Esophagus (tissue), 2 donors: ENCODE measurements at regions not wholly inside any gene's neighbourhood (a gene's known extent, or its start where the extent isn't known, plus 50 kb on each side); places are given as distances from the start of the nearest gene placed in this dataset.
A peak's percentile ranks its signal among the peaks of the same experiment; 100 is the strongest.

ENCODE experiments used
- H3K27ac ChIP-seq, 2 donors: one replicate each; pipeline ENCODE4 v1.5.1; 2013; ENCODE audit warnings: low read depth in 2 of 2, mild to moderate bottlenecking in 2 of 2, inconsistent platforms in 1 of 2, low read length in 1 of 2, moderate library complexity in 1 of 2
- H3K27me3 ChIP-seq, 2 donors: one replicate each; pipeline ENCODE4 v1.6.1; 2013; ENCODE audit warnings: low read length in 2 of 2, control low read depth in 1 of 2, mild to moderate bottlenecking in 1 of 2; ENCODE audit not compliant: insufficient read depth in 2 of 2, control insufficient read depth in 1 of 2
- H3K36me3 ChIP-seq, 2 donors: one replicate each; pipeline ENCODE4 v1.6.1; 2013; ENCODE audit warnings: low read length in 1 of 2; ENCODE audit not compliant: control insufficient read depth in 2 of 2, insufficient read depth in 2 of 2
- H3K4me1 ChIP-seq, 2 donors: one replicate each; pipeline ENCODE4 v1.6.1; 2013; ENCODE audit warnings: low read length in 1 of 2; ENCODE audit not compliant: control insufficient read depth in 2 of 2, insufficient read depth in 2 of 2
- H3K4me3 ChIP-seq, 2 donors: one replicate each; pipeline ENCODE4 v1.5.1; 2013; ENCODE audit warnings: low read length in 2 of 2, mild to moderate bottlenecking in 2 of 2, low read depth in 1 of 2, moderate library complexity in 1 of 2
- H3K9me3 ChIP-seq, 2 donors: one replicate each; pipeline ENCODE4 v1.6.1; 2013; ENCODE audit warnings: mild to moderate bottlenecking in 2 of 2, low read depth in 1 of 2, low read length in 1 of 2, moderate library complexity in 1 of 2; ENCODE audit not compliant: control insufficient read depth in 2 of 2, insufficient read depth in 1 of 2
- WGBS, 2 donors: extraction: QIAGEN DNeasy Blood & Tissue Kit; methylation state at CpG; one replicate each; pipeline ENCODE4 v1.1.7; 2013; 5-methylcytosine and 5-hydroxymethylcytosine counted together
- donor health status: healthy with polysubstance abuse.
- donor health status: Bipolar disorder and iron deficiency.

DNA sequence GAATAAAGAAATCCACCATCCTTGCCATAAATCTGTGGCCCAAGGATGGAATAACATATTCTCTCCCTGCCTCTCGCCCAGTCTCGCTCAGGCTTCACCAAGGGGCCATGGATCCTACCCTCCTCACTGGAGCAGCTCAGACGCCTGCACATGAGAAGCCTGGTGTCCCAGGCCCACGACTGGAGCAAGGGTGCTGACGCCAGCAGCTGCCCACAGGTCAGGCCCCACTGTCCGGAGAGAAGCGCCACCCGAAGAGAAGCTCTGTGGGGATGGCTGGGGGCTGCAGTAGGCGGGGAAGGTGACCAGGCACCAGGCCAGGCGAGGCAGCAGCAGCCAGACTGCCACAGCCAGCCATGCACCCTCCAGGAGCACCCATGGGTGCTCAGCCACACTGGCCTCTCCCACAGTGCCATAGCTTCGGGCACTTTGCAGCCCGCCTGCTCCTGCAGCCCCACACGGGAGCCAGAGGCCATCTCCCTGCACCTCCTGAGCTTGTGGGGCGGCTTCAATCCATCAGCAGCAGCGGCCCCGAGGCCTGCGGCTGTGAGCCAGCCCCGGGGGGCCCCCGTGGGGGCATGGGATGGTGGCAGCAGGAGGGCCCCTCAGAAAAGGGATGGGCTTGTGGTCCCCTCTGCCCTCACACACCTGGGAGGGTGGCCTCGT is 286.2 kb upstream of the SGK1 start:
- no peaks in the 10 kb centered on the region for H3K36me3 ChIP-seq
- H3K27me3 ChIP-seq = no peaks in the 10 kb centered on the region
- no peaks in the 10 kb centered on the region for H3K9me3 ChIP-seq
- 87 to 88% methylated on average over 20 of the region's 20 CpGs for WGBS, 2 donors
- peaks cover 0 to 3% of the 10 kb centered on the region in 2 donors for H3K4me1 ChIP-seq
- no peak overlapping the region for H3K4me3 ChIP-seq
- no peak overlapping the region for H3K27ac ChIP-seq

DNA sequence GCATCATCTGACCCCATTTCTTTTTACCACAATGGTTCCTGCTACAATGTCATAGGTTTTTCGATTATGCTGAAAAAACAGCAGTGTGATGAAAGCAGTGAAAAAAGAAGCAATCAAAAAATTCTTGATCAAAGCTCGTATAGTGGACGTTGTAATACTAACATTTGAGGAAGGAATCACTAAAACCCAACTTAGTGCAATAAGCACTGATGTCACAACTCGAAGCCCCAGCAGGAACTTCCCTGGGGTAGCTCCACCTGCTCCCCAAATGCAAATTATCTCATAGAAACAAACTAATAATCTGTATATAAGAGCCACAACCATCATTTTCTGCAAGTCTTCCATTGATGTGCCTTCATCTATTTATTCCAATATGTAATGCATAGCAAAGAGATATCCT is 285.6 kb upstream of the SGK1 start:
- Histone ChIP-seq H3K27me3 (no peaks in the 10 kb centered on the region), H3K4me1 (peaks cover 0 to 3% of the 10 kb centered on the region in 2 donors), H3K36me3 (no peaks in the 10 kb centered on the region), H3K4me3 (no peak overlapping the region), H3K27ac (no peak overlapping the region), H3K9me3 (no peaks in the 10 kb centered on the region)
- 89 to 91% methylated on average over 4 of the region's 4 CpGs for WGBS, 2 donors

DNA sequence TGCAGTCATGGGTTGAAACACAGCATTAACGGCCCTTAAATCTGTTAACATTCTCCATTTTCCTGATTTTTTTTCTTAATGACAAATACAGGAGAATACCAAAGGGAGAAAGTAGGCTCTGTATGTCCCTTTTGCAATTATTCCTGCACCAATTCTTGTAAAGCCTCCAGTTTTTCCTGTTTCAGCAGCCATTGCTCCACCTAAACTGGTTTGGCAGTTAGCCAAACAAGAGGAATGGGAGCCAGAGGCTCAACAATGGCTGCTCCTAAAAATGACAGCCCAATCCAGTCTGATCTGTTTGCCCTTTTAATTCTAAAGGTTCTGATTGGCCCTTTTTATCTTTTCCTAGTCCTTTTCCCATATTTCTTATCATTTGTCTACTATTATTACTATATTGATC is 284.2 kb upstream of the SGK1 start:
- peaks cover 0 to 3% of the 10 kb centered on the region in 2 donors for H3K4me1 ChIP-seq
- WGBS, 2 donors = 48 to 67% methylated on average over 1 of the region's 1 CpG
- H3K27ac ChIP-seq = no peak overlapping the region
- no peaks in the 10 kb centered on the region for H3K27me3 ChIP-seq
- no peaks in the 10 kb centered on the region for H3K36me3 ChIP-seq
- no peaks in the 10 kb centered on the region for H3K9me3 ChIP-seq
- H3K4me3 ChIP-seq = no peak overlapping the region

DNA sequence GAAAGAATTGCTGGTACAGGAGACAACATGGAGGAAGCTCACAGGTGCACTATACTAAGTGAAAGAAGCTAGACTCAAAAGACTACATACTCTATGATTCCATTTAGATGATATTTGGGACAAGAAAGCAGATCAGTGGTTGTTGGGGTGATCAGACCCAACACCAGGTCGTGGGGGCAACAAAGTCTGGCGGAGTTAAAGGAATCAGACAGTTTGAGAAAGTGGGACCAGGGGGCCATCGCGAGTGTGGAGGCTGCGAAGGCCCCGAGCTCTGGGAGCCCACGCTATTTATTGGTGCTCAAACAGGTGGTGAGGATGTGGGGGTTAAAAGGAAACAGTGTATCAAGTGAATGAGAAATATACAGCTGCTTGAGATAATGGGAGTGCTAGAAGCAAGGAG is 282.8 kb upstream of the SGK1 start:
- Histone ChIP-seq H3K27me3 (no peaks in the 10 kb centered on the region), H3K36me3 (no peaks in the 10 kb centered on the region), H3K4me3 (no peak overlapping the region), H3K4me1 (peaks cover 0 to 3% of the 10 kb centered on the region in 2 donors), H3K9me3 (no peaks in the 10 kb centered on the region), H3K27ac (no peak overlapping the region)
- 84 to 91% methylated on average over 7 of the region's 7 CpGs for WGBS, 2 donors

DNA sequence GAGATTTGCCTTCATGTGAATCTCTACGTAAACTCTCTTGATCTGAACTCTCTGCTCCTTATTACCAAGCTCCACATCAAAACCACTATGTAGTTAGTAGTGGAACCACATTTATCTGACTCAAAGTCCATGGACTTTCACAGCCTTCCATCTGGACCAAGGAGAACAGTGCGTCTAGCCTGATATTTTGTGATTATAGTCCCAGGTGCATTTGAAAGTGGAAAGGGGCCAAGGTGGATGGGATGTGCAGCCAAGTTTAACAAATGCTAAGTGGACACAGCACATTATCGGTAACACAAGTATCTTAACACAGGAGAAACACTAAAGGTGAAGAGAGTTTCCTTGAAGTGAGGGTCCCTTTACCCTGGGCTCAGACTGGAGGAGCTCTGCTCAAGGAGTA is 281.2 kb upstream of the SGK1 start:
- Histone ChIP-seq H3K9me3 (no peaks in the 10 kb centered on the region), H3K4me3 (no peak overlapping the region), H3K36me3 (no peaks in the 10 kb centered on the region), H3K4me1 (peaks cover 0 to 3% of the 10 kb centered on the region in 2 donors), H3K27ac (no peak overlapping the region), H3K27me3 (no peaks in the 10 kb centered on the region)
- whole genome bisulfite sequencing, 2 donors = 76 to 94% methylated on average over 3 of the region's 3 CpGs

DNA sequence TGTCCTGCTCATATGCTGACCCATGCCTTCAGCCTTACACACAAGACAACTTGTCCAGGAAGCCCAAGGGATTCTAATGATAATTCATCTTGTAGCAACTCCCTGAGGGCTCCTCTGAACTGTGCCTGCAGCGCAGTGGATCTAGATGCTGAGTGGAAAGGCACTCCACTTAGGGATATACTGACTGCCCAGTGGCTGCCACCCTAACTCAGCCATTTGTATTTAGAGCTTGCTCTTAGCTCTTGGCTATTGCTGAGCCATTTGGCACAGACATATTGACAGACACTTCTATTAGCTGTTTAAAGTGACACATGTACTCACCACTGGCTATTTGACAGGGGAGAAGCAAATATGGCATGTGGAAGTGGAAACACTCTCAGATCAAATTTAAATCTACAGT is 278.3 kb upstream of the SGK1 start:
- no peak overlapping the region for H3K4me3 ChIP-seq
- H3K36me3 ChIP-seq = no peaks in the 10 kb centered on the region
- 93 to 95% methylated on average over 1 of the region's 1 CpG for WGBS, 2 donors
- H3K27ac ChIP-seq = no peak overlapping the region
- peaks cover 2 to 3% of the 10 kb centered on the region in 2 donors for H3K4me1 ChIP-seq
- no peaks in the 10 kb centered on the region for H3K9me3 ChIP-seq
- no peaks in the 10 kb centered on the region for H3K27me3 ChIP-seq

DNA sequence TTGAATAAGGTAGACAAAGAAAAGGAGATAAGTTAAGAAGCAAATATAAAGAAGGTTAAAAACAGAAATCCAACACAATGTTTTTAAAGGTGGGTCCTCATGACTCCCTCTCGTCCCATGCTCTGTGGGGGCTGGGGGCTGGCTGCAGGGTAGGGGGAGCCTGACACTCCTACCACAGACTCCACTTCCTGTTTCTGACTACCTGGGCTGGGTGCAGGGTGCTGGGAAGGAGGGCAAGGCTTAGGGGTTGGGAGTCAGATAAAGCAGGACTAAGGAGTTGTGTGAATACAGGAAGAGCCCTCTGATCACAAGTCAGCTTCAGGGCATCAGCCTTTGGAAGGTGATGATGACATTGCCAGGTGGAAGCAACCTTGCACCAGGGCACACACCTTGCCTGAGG is 277.0 kb upstream of the SGK1 start:
- Histone ChIP-seq H3K4me1 (peaks cover 2 to 3% of the 10 kb centered on the region in 2 donors), H3K27ac (no peak overlapping the region), H3K27me3 (no peaks in the 10 kb centered on the region)

DNA sequence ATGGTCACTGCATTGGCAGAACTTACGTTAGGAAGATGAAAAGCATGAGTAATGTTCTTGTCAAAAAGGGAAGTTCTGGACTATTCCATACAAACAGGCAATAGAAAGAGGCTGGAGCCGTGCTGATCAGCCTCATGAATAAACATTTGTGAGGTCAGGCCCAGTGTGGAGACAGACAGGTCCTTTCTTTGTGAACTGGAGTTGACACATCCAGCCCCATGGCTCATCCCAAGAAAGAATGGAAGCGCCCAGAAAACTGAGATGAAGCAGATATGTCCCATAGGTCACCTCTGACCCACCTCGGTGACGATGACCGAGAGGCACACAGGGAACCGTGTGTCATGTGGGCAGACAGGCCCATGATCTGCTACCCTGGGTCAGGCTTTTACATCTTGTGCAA is 276.0 kb upstream of the SGK1 start:
- Histone ChIP-seq H3K4me1 (peaks cover 2 to 3% of the 10 kb centered on the region in 2 donors), H3K36me3 (no peaks in the 10 kb centered on the region), H3K27me3 (no peaks in the 10 kb centered on the region), H3K9me3 (no peaks in the 10 kb centered on the region), H3K27ac (peak overlapping the region in 1 of 2 donors; percentile 33), H3K4me3 (no peak overlapping the region)
- 72 to 73% methylated on average over 7 of the region's 7 CpGs for whole genome bisulfite sequencing, 2 donors

More for the DNA sequence above, 277.0 kb upstream of the SGK1 start:
- H3K4me3 ChIP-seq = no peak overlapping the region
- no peaks in the 10 kb centered on the region for H3K9me3 ChIP-seq
- H3K36me3 ChIP-seq = no peaks in the 10 kb centered on the region
- 90 to 100% methylated on average over 1 of the region's 1 CpG for WGBS, 2 donors

DNA sequence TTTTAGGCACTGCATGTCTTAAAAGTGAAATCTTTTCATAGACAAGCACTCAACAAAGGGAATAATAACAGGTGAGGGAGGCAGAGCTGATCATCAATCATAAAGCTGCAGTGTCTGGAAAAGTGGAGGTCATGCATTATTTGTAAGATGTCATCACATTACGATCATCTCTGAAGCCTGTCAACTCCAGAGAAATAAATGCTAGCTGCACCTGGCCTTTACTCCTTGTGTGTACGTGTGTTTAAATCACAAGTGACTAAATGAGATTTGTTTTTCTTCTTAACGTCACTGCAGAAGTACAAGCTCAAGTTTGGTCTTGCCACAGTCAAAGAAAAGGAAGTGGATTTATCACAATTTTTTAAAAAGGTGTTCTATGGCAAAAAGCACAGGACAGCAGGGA is 275.5 kb upstream of the SGK1 start:
- no peak overlapping the region for H3K4me3 ChIP-seq
- WGBS, 2 donors = 48 to 53% methylated on average over 3 of the region's 3 CpGs
- peak overlapping the region in 1 of 2 donors; percentile 33 for H3K27ac ChIP-seq
- H3K9me3 ChIP-seq = no peaks in the 10 kb centered on the region
- peaks cover 2 to 3% of the 10 kb centered on the region in 2 donors for H3K4me1 ChIP-seq
- no peaks in the 10 kb centered on the region for H3K27me3 ChIP-seq
- H3K36me3 ChIP-seq = no peaks in the 10 kb centered on the region

DNA sequence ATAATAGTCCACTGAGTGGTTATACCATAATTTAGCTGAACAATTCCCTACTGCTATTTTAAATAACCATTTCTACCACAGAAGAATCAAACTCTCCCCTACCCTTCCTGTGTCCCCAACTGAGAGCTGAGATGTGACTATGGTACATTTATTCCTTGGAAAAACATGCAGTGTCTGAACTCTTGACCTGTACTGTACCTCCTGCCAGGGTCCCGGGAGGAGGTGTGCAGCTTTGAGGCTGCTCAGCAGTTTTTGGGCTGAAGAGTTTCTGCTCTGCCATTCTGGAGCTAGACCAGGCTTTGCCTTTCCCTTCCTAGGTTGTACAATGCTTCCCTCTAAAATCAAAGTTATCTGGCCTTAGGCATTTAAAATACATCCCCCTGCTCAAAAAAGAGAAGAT is 275.1 kb upstream of the SGK1 start:
- Histone ChIP-seq H3K36me3 (no peaks in the 10 kb centered on the region), H3K9me3 (no peaks in the 10 kb centered on the region), H3K27ac (peak overlapping the region in 1 of 2 donors; percentile 49), H3K27me3 (no peaks in the 10 kb centered on the region), H3K4me1 (peaks cover 2 to 3% of the 10 kb centered on the region in 2 donors), H3K4me3 (no peak overlapping the region)
- WGBS, 2 donors = 42 to 44% methylated on average over 1 of the region's 1 CpG
